DND-41 (cell line): ENCODE measurements at regions not wholly inside any gene's neighbourhood (a gene's known extent, or its start where the extent isn't known, plus 50 kb on each side); places are given as distances from the start of the nearest gene placed in this dataset.

ENCODE experiments used
- ATAC-seq: fragments of 200-7000 bp; cut with Tn5 transposase; 3 replicates; pipeline ENCODE4 v1.9.1; 2021; ENCODE audit warnings: low read depth; ENCODE audit not compliant: insufficient read depth
- DNase-seq: peaks from one replicate; pipeline ENCODE4 v3.0.0-alpha.2; 2020
- H2AFZ ChIP-seq: 2 replicates; pipeline ENCODE4 v1.6.0; 2012; ENCODE audit warnings: low read depth, low read length
- H3K27ac ChIP-seq: 2 replicates; pipeline ENCODE4 v1.5.1; 2012; ENCODE audit warnings: low read length, inconsistent platforms
- H3K27me3 ChIP-seq: fragments of 200-600 bp; sonication (generic); 2 replicates; pipeline ENCODE4 v1.6.0; 2012; ENCODE audit warnings: low read length, mild to moderate bottlenecking, inconsistent platforms; ENCODE audit not compliant: insufficient read depth, poor library complexity
- H3K36me3 ChIP-seq: 2 replicates; pipeline ENCODE4 v1.5.1; 2012; ENCODE audit warnings: low read length, inconsistent platforms; ENCODE audit not compliant: insufficient read depth
- H3K4me1 ChIP-seq: 2 replicates; pipeline ENCODE4 v1.5.1; 2012; ENCODE audit warnings: mild to moderate bottlenecking, low read length; ENCODE audit not compliant: insufficient read depth
- H3K4me2 ChIP-seq: 2 replicates; pipeline ENCODE4 v1.6.0; 2012; ENCODE audit warnings: mild to moderate bottlenecking, moderate library complexity, low read length, inconsistent platforms; ENCODE audit not compliant: insufficient read depth
- H3K4me3 ChIP-seq, 2 experiments: fragments of 200-600 bp in 1 of 2; shearing (Covaris generic) in 1 of 2; 2 replicates each; pipeline ENCODE4 v1.5.1; 2012 to 2016; ENCODE audit warnings: inconsistent platforms in 2 of 2, low read length in 2 of 2, mild to moderate bottlenecking in 2 of 2, low read depth in 1 of 2, moderate library complexity in 1 of 2
- H3K79me2 ChIP-seq: 2 replicates; pipeline ENCODE4 v1.6.0; 2012; ENCODE audit warnings: low read length, inconsistent platforms; ENCODE audit not compliant: insufficient read depth
- H3K9ac ChIP-seq: 2 replicates; pipeline ENCODE4 v1.6.0; 2012; ENCODE audit warnings: low read depth, mild to moderate bottlenecking, inconsistent platforms, low read length, moderate library complexity
- H3K9me3 ChIP-seq: 2 replicates; pipeline ENCODE4 v1.5.1; 2012; ENCODE audit warnings: low read length, moderate library complexity, mild to moderate bottlenecking, inconsistent platforms; ENCODE audit not compliant: insufficient read depth, severe bottlenecking
- H4K20me1 ChIP-seq: 2 replicates; pipeline ENCODE4 v1.6.0; 2012; ENCODE audit warnings: low read length; ENCODE audit not compliant: insufficient read depth
- CTCF ChIP-seq: IDR thresholded peaks from 2 replicates; pipeline ENCODE4 v1.5.1; 2012; ENCODE audit warnings: borderline replicate concordance, low read length, moderate library complexity, mild to moderate bottlenecking; ENCODE audit not compliant: poor library complexity, severe bottlenecking; ENCODE audit errors: extremely low read depth
- EZH2 ChIP-seq: IDR thresholded peaks from 3 replicates; pipeline ENCODE4 v1.6.1; 2012; ENCODE audit warnings: borderline replicate concordance, low read depth, mild to moderate bottlenecking, moderate library complexity, low read length, inconsistent platforms; ENCODE audit not compliant: severe bottlenecking

GRCh38 chr3:163273694-163274093 lies 1777.1 kb downstream of the OTOL1 start:
- H3K4me1 ChIP-seq = no peaks in the 10 kb centered on the region
- no peak overlapping the region for H2AFZ ChIP-seq
- H3K4me2 ChIP-seq = no peak overlapping the region
- H3K9ac ChIP-seq = no peak overlapping the region
- H3K27me3 ChIP-seq = no peaks in the 10 kb centered on the region
- no peaks in the 10 kb centered on the region for H4K20me1 ChIP-seq
- DNase-seq (no peak), ATAC-seq (no peak)
- H3K27ac ChIP-seq = no peak overlapping the region
- peaks cover 14% of the 10 kb centered on the region for H3K9me3 ChIP-seq
- H3K36me3 ChIP-seq = no peaks in the 10 kb centered on the region
- no peaks in the 10 kb centered on the region for H3K79me2 ChIP-seq
- TF ChIP-seq CTCF (no peak), EZH2 (no peak)
- no peak overlapping the region for H3K4me3 ChIP-seq

- DNase-seq (no peak), ATAC-seq (no peak)
- no peaks in the 10 kb centered on the region for H3K4me1 ChIP-seq
- TF ChIP-seq EZH2 = no peak
- TF ChIP-seq CTCF = no peak
- no peaks in the 10 kb centered on the region for H3K79me2 ChIP-seq
- no peak overlapping the region for H2AFZ ChIP-seq
- H3K4me3 ChIP-seq = no peak overlapping the region
- no peak overlapping the region for H3K4me2 ChIP-seq
- no peaks in the 10 kb centered on the region for H4K20me1 ChIP-seq
- H3K36me3 ChIP-seq = no peaks in the 10 kb centered on the region
- H3K27ac ChIP-seq = no peak overlapping the region
- H3K9ac ChIP-seq = no peak overlapping the region
- H3K27me3 ChIP-seq = no peaks in the 10 kb centered on the region
- peaks cover 19% of the 10 kb centered on the region for H3K9me3 ChIP-seq
Observed at GRCh38 chr3:163266731-163267130, 1770.1 kb downstream of the OTOL1 start.

GRCh38 chr3:163261618-163262017 lies 1765.0 kb downstream of the OTOL1 start:
- Histone ChIP-seq H3K79me2 (no peaks in the 10 kb centered on the region), H3K4me2 (no peak overlapping the region), H3K27ac (no peak overlapping the region), H3K9ac (no peak overlapping the region), H3K4me3 (no peak overlapping the region), H2AFZ (no peak overlapping the region), H3K4me1 (no peaks in the 10 kb centered on the region), H4K20me1 (no peaks in the 10 kb centered on the region), H3K9me3 (peaks cover 6% of the 10 kb centered on the region), H3K27me3 (no peaks in the 10 kb centered on the region), H3K36me3 (no peaks in the 10 kb centered on the region)
- DNase-seq (no peak), ATAC-seq (no peak)
- no peak for TF ChIP-seq CTCF
- TF ChIP-seq EZH2 = no peak

GRCh38 chr3:163261056-163261455 lies 1764.4 kb downstream of the OTOL1 start:
- no peak overlapping the region for H3K9ac ChIP-seq
- H3K27me3 ChIP-seq = no peaks in the 10 kb centered on the region
- H3K79me2 ChIP-seq = no peaks in the 10 kb centered on the region
- H2AFZ ChIP-seq = no peak overlapping the region
- no peak overlapping the region for H3K27ac ChIP-seq
- ATAC-seq = no peak
- H3K4me3 ChIP-seq = no peak overlapping the region
- H3K4me1 ChIP-seq = no peaks in the 10 kb centered on the region
- no peaks in the 10 kb centered on the region for H3K36me3 ChIP-seq
- peaks cover 6% of the 10 kb centered on the region for H3K9me3 ChIP-seq
- no peak for DNase-seq
- TF ChIP-seq EZH2 (no peak), CTCF (no peak)
- no peaks in the 10 kb centered on the region for H4K20me1 ChIP-seq
- H3K4me2 ChIP-seq = no peak overlapping the region
